GM12891 (cell line): ENCODE measurements at regions not wholly inside any gene's neighbourhood (a gene's known extent, or its start where the extent isn't known, plus 50 kb on each side); places are given as distances from the start of the nearest gene placed in this dataset.

ENCODE experiments used
- PAX5 ChIP-seq: IDR thresholded peaks from 2 replicates; pipeline ENCODE4 v1.6.1; 2011; ENCODE audit warnings: low read length, moderate library complexity, mild to moderate bottlenecking; ENCODE audit not compliant: insufficient read depth, severe bottlenecking
- POLR2A ChIP-seq: IDR thresholded peaks from 2 replicates; pipeline ENCODE4 v1.6.1; 2011; ENCODE audit warnings: low read depth, low read length, control low read depth
- POLR2AphosphoS5 ChIP-seq: IDR thresholded peaks from 2 replicates; pipeline ENCODE4 v1.6.1; 2011; ENCODE audit warnings: low read depth, low read length, control low read depth
- POU2F2 ChIP-seq: IDR thresholded peaks from 2 replicates; pipeline ENCODE4 v1.6.1; 2011; ENCODE audit warnings: low read depth, mild to moderate bottlenecking, control low read depth, low read length, moderate library complexity
- SPI1 ChIP-seq: IDR thresholded peaks from 2 replicates; pipeline ENCODE4 v1.6.1; 2011; ENCODE audit warnings: low read depth, low read length, control low read depth

- no peak for TF ChIP-seq PAX5
- TF ChIP-seq POLR2A = no peak
- no peak for TF ChIP-seq SPI1
- TF ChIP-seq POU2F2 = no peak
- TF ChIP-seq POLR2AphosphoS5 = no peak
Observed at GRCh38 chr5:92519811-92520632, 1061.0 kb downstream of the NR2F1-AS1 start.
